GM06990 (cell line): ENCODE measurements at regions not wholly inside any gene's neighbourhood (a gene's known extent, or its start where the extent isn't known, plus 50 kb on each side); places are given as distances from the start of the nearest gene placed in this dataset.

Experiments used
- DNase-seq: peaks from one replicate; pipeline ENCODE4 v3.0.0-alpha.2; 2011; ENCODE audit not compliant: insufficient read length; ENCODE audit errors: extremely low read depth
- H3K27me3 ChIP-seq: replicated peaks from 2 replicates; pipeline ENCODE4 v1.6.0; 2011; ENCODE audit warnings: low read length; ENCODE audit not compliant: control insufficient read depth, insufficient read depth
- H3K36me3 ChIP-seq: 2 replicates; pipeline ENCODE4 v1.5.1; 2011; ENCODE audit warnings: low read length; ENCODE audit not compliant: control insufficient read depth, insufficient read depth
- H3K4me3 ChIP-seq: replicated peaks from 2 replicates; pipeline ENCODE4 v1.5.1; 2011; ENCODE audit warnings: low read depth, mild to moderate bottlenecking, control low read depth, low read length
- CTCF ChIP-seq: IDR thresholded peaks from 2 replicates; pipeline ENCODE4 v1.5.1; 2011; ENCODE audit warnings: low read length, control low read depth, mild to moderate bottlenecking, inconsistent platforms; ENCODE audit not compliant: insufficient read depth, poor library complexity, severe bottlenecking

- Histone ChIP-seq H3K4me3 (no peak overlapping the region), H3K36me3 (no peaks in the 10 kb centered on the region), H3K27me3 (no peaks in the 10 kb centered on the region)
- no peak for DNase-seq
- no peak for TF ChIP-seq CTCF
Observed at GRCh38 chr9:79057576-79057975, 514.2 kb upstream of the TLE4 start.

- H3K36me3 ChIP-seq = no peaks in the 10 kb centered on the region
- TF ChIP-seq CTCF = no peak
- no peak for DNase-seq
- no peaks in the 10 kb centered on the region for H3K27me3 ChIP-seq
- no peak overlapping the region for H3K4me3 ChIP-seq
Observed at GRCh38 chr9:79060766-79061165, 511.0 kb upstream of the TLE4 start.

GRCh38 chr9:79061752-79062616 is 509.8 kb upstream of the TLE4 start:
- no peaks in the 10 kb centered on the region for H3K36me3 ChIP-seq
- DNase-seq = no peak
- no peaks in the 10 kb centered on the region for H3K27me3 ChIP-seq
- no peak overlapping the region for H3K4me3 ChIP-seq
- TF ChIP-seq CTCF = no peak

- H3K27me3 ChIP-seq = no peaks in the 10 kb centered on the region
- no peak overlapping the region for H3K4me3 ChIP-seq
- H3K36me3 ChIP-seq = no peaks in the 10 kb centered on the region
- no peak for TF ChIP-seq CTCF
- no peak for DNase-seq
Observed at GRCh38 chr9:79073201-79073600, 498.6 kb upstream of the TLE4 start.

- no peak for DNase-seq
- no peak for TF ChIP-seq CTCF
Observed at GRCh38 chr9:79080536-79080935, 491.2 kb upstream of the TLE4 start.

More at GRCh38 chr9:79080536-79080935, 491.2 kb upstream of the TLE4 start:
- Histone ChIP-seq H3K36me3 (no peaks in the 10 kb centered on the region), H3K4me3 (no peak overlapping the region), H3K27me3 (no peaks in the 10 kb centered on the region)
